ACC112 (cell line): ENCODE measurements at regions not wholly inside any gene's neighbourhood (a gene's known extent, or its start where the extent isn't known, plus 50 kb on each side); places are given as distances from the start of the nearest gene placed in this dataset.

Source experiments
- H2AFZ ChIP-seq: fragments of 200-600 bp; sonication (generic); one replicate; pipeline ENCODE4 v1.6.0; 2017; ENCODE audit warnings: antibody characterized with exemption, low read length; ENCODE audit not compliant: unreplicated experiment
- H3K27ac ChIP-seq: fragments of 200-600 bp; sonication (generic); 2 replicates; pipeline ENCODE4 v1.5.1; 2014; ENCODE audit warnings: low read depth, mild to moderate bottlenecking, antibody characterized with exemption, low read length, moderate library complexity
- H3K27me3 ChIP-seq: fragments of 200-600 bp; sonication (generic); 2 replicates; pipeline ENCODE4 v1.6.1; 2014; ENCODE audit warnings: mild to moderate bottlenecking, antibody characterized with exemption, low read length, moderate library complexity, mixed read lengths; ENCODE audit not compliant: insufficient read depth
- H3K36me3 ChIP-seq: fragments of 200-600 bp; sonication (generic); 2 replicates; pipeline ENCODE4 v1.6.1; 2016; ENCODE audit warnings: mild to moderate bottlenecking, antibody characterized with exemption, low read length, moderate library complexity, mixed read lengths; ENCODE audit not compliant: insufficient read depth
- H3K4me1 ChIP-seq: fragments of 200-600 bp; sonication (generic); one replicate; pipeline ENCODE4 v1.6.1; 2016; ENCODE audit warnings: low read length, mixed read lengths; ENCODE audit not compliant: insufficient read depth, unreplicated experiment, control insufficient read depth
- H3K4me3 ChIP-seq: fragments of 200-600 bp; sonication (generic); 2 replicates; pipeline ENCODE4 v1.5.1; 2014; ENCODE audit warnings: mild to moderate bottlenecking, low read depth, low read length
- H3K79me2 ChIP-seq: fragments of 200-600 bp; sonication (generic); one replicate; pipeline ENCODE4 v1.6.0; 2016; ENCODE audit warnings: low read length; ENCODE audit not compliant: control insufficient read depth, unreplicated experiment, insufficient read depth

DNA sequence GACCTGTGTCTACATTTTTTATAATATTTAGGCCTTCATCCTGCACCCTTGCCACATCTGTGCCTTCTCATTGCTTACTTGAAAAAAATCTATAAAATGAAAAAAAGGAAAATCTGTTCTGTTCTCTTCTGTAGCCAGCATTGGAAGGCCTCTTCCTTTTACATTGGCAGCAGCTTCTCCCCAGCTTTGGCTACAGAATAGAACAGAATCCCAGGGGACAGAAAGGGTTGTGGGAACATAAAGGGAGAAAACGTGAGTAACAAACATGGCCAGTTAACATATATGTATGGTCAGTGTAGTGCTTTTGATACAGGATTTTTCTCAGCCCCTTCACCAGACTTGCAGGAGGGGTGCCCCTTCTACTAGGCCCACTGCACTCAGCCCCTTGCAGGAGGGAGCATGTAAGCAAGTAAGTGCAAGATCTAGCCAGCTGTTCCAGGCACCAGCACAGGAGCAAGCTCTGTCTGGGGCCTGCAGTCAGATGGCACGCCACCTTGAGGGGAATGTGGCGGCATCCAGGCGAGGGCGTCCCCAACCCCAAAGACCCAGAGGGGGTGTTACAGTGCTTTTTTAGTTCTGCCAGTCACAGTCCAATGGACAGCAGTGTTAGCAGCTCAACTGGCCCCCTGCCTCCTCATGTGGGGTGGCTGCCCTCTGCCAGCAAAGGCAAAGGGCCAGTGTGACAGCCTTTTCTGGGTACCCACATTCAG is 330.5 kb upstream of the ZNF462 start:
- no peak overlapping the region for H3K4me3 ChIP-seq
- H3K36me3 ChIP-seq: no peaks in the 10 kb centered on the region
- no peaks in the 10 kb centered on the region for H3K27me3 ChIP-seq
- H3K79me2 ChIP-seq: no peaks in the 10 kb centered on the region
- H3K27ac ChIP-seq: no peak overlapping the region
- H3K4me1 ChIP-seq: no peaks in the 10 kb centered on the region
- no peak overlapping the region for H2AFZ ChIP-seq

DNA sequence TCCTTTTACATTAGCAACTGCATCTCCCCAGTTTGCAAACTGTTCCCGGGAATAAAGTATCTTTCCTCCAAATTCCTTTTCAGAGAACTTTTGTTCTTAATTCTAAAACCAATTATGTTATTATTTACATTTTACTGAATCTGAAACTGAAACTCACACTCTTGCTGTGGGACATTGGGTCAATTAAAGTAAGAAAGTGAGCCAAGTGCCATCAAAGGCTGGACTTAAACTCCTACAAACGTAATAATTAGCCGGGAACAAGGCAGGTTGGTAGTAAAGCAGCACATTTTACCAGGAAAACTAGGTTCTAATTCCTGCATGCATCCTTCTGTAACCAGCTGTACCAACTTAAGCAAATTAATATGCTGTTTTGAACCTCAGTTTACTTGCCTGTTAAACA is 328.2 kb upstream of the ZNF462 start:
- no peak overlapping the region for H2AFZ ChIP-seq
- H3K27me3 ChIP-seq: no peaks in the 10 kb centered on the region
- H3K27ac ChIP-seq: no peak overlapping the region
- H3K4me1 ChIP-seq: no peaks in the 10 kb centered on the region
- no peaks in the 10 kb centered on the region for H3K79me2 ChIP-seq
- no peaks in the 10 kb centered on the region for H3K36me3 ChIP-seq
- H3K4me3 ChIP-seq: no peak overlapping the region

DNA sequence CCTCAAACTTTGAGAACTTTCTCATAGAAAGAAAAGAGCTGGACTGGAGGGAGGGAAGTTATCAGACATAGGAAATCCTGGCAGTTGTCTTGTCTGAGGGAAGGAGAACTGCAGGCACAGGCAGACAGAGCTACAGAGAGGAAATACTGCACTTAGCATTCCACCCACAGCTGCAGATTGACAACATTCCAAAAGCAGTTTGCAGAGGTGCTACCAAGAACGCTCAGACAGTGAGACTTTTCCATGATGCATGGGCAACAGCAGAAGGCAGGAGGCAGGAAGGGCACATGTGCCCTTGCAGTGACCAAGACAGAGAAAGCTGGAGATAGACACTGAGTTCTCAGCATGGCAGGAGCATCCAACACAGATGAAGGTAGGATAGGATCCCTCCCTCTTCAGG is 327.5 kb upstream of the ZNF462 start:
- Histone ChIP-seq H3K27me3 (no peaks in the 10 kb centered on the region), H2AFZ (no peak overlapping the region), H3K4me1 (no peaks in the 10 kb centered on the region), H3K4me3 (no peak overlapping the region), H3K36me3 (no peaks in the 10 kb centered on the region), H3K79me2 (no peaks in the 10 kb centered on the region), H3K27ac (no peak overlapping the region)

DNA sequence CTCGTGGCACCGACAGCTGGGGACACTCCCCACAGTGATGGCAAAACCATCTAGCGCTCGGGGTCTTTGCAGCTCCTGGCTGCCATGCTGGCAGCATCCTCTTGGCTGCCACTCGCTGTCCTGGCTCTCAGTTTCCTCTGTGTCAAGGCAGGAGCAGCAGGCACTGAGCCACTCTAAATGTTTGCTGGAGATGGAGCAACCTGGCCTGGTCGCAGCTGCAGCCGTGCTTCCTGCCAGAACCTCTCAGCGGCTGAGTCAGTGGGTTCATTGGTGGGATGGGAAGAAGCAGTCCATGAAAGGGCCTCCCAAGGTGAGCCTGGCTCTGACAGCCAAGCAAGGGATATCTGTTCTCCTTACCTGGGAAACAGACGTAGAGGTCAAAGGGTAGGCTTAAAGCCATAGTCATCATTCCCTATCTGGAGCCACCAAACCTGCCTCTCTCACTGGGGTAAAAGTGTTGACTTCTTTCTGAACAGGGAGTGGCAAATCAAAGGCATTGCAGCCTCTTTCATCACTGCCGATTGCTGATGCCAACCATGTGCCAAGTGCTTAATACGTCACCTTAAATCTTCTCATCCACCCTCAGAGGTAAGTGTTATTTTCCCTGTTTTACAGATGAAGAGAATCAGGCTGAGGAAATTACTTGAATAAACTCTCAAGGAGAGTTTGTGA is 304.8 kb upstream of the ZNF462 start:
- Histone ChIP-seq H3K36me3 (no peaks in the 10 kb centered on the region), H2AFZ (no peak overlapping the region), H3K27me3 (no peaks in the 10 kb centered on the region), H3K4me3 (no peak overlapping the region), H3K27ac (no peak overlapping the region), H3K4me1 (no peaks in the 10 kb centered on the region), H3K79me2 (no peaks in the 10 kb centered on the region)

DNA sequence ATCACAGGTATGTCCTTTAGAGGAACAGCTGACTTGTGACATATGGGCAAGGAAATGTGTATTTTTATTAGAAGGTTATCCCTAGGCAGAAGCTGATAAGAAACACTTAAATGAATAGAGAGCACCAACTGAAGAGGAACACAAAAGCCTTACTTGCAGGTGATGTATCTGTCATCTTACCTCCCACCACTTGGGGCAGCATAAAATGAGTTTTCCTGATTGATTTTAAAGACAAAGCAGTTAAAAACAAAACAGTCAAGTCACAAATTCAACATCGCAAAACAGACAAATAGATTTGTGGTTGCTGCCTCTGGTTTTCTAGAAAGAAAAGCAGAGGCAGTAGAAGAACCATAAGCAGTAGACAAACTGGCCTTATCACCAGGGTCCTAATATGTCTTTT is 302.4 kb upstream of the ZNF462 start:
- Histone ChIP-seq H3K4me3 (no peak overlapping the region), H3K27me3 (no peaks in the 10 kb centered on the region), H3K4me1 (no peaks in the 10 kb centered on the region), H3K79me2 (no peaks in the 10 kb centered on the region), H3K36me3 (no peaks in the 10 kb centered on the region), H2AFZ (no peak overlapping the region), H3K27ac (no peak overlapping the region)

DNA sequence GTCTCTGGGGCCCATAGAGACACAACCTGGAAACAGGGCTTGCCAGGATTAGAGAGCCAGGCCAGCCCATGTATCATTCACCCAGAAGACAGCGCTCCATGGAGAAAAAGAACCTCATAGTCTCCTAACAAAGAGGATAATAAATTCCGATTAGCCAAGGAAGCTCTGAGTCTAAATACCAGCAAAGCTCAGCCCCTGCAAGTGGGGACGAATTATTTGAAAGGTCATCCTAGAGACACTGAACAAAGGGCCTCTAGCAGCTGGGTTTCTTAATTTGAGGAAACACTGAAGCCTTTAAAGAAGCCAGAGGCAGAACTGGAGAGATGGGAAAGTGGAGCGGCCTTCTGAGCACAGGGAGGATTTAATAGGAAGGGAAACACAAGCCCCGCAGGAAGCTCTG is 287.1 kb upstream of the ZNF462 start:
- H3K27me3 ChIP-seq: no peaks in the 10 kb centered on the region
- no peaks in the 10 kb centered on the region for H3K79me2 ChIP-seq
- H2AFZ ChIP-seq: no peak overlapping the region
- H3K4me3 ChIP-seq: no peak overlapping the region
- no peaks in the 10 kb centered on the region for H3K4me1 ChIP-seq
- no peak overlapping the region for H3K27ac ChIP-seq
- no peaks in the 10 kb centered on the region for H3K36me3 ChIP-seq

DNA sequence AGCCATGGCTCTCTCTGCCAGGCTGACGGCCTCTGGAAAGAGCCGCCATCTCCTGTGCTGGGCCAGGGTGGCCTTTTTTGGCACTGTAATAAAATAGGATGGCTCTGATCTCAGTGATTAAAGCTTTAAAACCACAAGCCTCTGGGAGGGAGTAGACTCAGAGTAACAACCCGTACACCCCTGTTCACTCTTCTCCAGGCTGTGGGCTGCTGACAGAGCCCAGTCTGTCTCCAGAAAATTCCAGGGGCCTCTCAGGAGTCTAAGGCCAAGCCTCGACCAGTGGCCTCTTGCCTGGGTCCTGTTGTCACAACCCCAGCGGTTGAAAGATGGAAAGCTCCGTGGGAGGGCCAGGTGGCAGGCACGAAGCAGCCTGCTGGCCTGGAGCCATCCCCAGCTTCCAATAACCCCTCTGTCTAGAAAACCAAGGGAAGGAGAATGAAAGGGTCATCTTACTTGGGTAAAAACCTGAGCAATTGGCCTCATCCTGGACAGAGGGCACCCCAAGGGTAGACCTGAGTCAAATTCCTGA is 286.7 kb upstream of the ZNF462 start:
- H3K27ac ChIP-seq: no peak overlapping the region
- H3K36me3 ChIP-seq: no peaks in the 10 kb centered on the region
- H3K4me1 ChIP-seq: no peaks in the 10 kb centered on the region
- H2AFZ ChIP-seq: no peak overlapping the region
- no peak overlapping the region for H3K4me3 ChIP-seq
- H3K79me2 ChIP-seq: no peaks in the 10 kb centered on the region
- H3K27me3 ChIP-seq: no peaks in the 10 kb centered on the region

DNA sequence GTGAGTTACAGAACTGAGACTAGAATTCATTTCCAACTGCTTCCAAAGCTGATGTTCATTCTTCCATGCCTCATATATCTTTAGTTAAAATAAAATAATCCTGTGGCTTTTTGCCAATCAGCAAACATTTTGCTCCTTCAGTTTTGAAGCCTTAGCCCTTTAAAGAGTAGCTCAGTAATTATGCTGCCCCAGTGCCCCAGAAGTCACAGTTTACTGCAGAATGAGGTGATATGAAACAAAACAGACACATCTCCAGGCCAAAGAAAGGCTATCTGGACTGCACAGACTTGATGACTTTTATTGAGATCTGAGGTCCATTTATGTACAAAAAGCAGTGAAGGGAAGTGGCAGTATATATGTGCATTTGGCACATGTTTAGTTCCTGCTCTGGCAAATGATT is 285.8 kb upstream of the ZNF462 start:
- Histone ChIP-seq H3K27ac (no peak overlapping the region), H3K79me2 (no peaks in the 10 kb centered on the region)

DNA sequence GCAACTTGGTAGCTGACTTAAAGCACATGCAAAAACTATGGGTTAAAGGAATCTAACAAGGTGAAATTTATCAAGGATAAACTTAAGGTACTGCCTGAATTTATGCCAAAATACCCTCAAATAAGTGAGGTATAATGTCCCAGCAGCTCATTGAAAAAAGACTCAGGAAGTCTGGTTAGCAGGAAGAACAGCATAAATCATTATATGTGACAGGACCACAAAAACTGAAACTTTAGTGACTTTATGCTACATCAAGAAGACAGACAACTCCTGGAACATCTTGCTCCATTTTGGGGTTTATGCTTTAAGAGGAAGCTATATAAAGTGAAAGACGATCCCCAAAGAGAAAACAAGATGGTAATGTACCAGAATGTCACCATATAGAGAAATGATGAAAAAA is 282.4 kb upstream of the ZNF462 start:
- no peak overlapping the region for H3K27ac ChIP-seq
- no peak overlapping the region for H3K4me3 ChIP-seq
- no peaks in the 10 kb centered on the region for H3K79me2 ChIP-seq
- H3K27me3 ChIP-seq: no peaks in the 10 kb centered on the region
- H3K36me3 ChIP-seq: no peaks in the 10 kb centered on the region
- H2AFZ ChIP-seq: no peak overlapping the region
- no peaks in the 10 kb centered on the region for H3K4me1 ChIP-seq

More for the DNA sequence above, 285.8 kb upstream of the ZNF462 start:
- H3K27me3 ChIP-seq: no peaks in the 10 kb centered on the region
- H3K4me3 ChIP-seq: no peak overlapping the region
- H2AFZ ChIP-seq: no peak overlapping the region
- no peaks in the 10 kb centered on the region for H3K36me3 ChIP-seq
- no peaks in the 10 kb centered on the region for H3K4me1 ChIP-seq

DNA sequence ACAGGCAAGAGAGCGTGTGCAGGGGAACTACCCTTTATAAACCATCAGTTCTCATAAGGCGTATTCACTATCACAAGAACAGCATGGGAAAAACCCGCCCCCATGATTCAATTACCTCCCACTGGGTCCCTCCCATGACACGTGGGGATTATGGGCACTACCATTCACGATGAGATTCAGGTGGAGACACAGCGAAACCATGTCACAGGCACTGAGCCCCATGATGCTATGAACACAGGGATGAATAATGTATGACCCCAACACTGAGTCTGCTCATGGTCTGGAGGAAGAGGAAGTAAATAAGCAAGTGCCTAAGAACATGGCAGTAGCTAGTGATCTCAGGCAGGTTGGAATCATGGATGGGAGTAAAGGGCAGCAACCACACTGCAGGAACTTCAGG is 281.0 kb upstream of the ZNF462 start:
- H3K27ac ChIP-seq: no peak overlapping the region
- no peaks in the 10 kb centered on the region for H3K36me3 ChIP-seq
- no peak overlapping the region for H2AFZ ChIP-seq
- H3K79me2 ChIP-seq: no peaks in the 10 kb centered on the region
- H3K4me3 ChIP-seq: no peak overlapping the region
- H3K27me3 ChIP-seq: no peaks in the 10 kb centered on the region
- no peaks in the 10 kb centered on the region for H3K4me1 ChIP-seq

DNA sequence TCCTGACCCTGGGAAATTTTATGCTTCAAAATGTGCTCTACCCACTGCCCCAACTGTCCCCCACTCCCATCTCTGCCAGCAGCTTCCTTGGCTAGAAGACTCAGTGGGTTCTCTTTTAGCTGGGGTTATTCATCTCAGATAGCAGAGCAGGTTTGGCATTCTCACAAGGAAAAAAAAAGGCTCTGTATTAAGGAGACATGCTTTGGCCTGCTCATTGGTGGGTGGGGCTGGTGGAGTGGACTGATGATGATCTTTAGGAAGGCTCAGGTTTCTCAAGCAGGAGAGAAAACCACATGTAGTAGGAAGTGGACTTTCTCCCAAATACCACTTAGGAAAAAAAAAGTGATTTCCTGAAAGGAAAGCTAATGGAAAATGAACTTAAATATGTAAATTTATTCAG is 279.2 kb upstream of the ZNF462 start:
- no peaks in the 10 kb centered on the region for H3K36me3 ChIP-seq
- H3K79me2 ChIP-seq: no peaks in the 10 kb centered on the region
- no peak overlapping the region for H3K4me3 ChIP-seq
- H2AFZ ChIP-seq: no peak overlapping the region
- H3K4me1 ChIP-seq: no peaks in the 10 kb centered on the region
- H3K27ac ChIP-seq: no peak overlapping the region
- no peaks in the 10 kb centered on the region for H3K27me3 ChIP-seq
